ENCODE measurements at regions not wholly inside any gene's neighbourhood (a gene's known extent, or its start where the extent isn't known, plus 50 kb on each side); places are given as distances from the start of the nearest gene placed in this dataset.

DNA sequence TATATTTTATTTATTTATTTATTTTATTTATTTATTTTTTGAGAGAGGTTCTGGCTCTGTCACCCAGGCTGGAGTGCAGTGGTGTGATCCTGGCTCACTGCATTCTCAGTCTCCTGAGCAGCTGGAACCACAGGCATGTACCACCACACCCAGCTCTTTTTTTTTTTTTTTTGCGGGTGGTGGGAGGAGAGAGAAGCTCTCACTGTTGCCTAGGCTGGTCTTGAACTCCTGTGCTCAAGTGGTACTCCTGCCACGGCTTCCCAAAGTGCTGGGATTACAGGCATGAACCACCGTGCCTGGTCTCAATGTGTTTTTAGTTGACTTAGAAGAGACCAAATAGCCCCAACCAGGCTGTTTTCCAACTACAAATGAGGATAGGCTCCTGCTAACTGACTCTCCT, 80.7 kb downstream of the PDCL3 start:
- H3K27me3 ChIP-seq, result no peaks in the 10 kb centered on the region
- DNase-seq (ENCODE audit: low spot score), result no peak
- no peak overlapping the region for H3K4me3 ChIP-seq
- H3K4me1 ChIP-seq, result no peaks in the 10 kb centered on the region
- peaks cover 0 to 8% of the 10 kb centered on the region in 2 donors for H3K9me3 ChIP-seq
- TF ChIP-seq, protein P1, sequence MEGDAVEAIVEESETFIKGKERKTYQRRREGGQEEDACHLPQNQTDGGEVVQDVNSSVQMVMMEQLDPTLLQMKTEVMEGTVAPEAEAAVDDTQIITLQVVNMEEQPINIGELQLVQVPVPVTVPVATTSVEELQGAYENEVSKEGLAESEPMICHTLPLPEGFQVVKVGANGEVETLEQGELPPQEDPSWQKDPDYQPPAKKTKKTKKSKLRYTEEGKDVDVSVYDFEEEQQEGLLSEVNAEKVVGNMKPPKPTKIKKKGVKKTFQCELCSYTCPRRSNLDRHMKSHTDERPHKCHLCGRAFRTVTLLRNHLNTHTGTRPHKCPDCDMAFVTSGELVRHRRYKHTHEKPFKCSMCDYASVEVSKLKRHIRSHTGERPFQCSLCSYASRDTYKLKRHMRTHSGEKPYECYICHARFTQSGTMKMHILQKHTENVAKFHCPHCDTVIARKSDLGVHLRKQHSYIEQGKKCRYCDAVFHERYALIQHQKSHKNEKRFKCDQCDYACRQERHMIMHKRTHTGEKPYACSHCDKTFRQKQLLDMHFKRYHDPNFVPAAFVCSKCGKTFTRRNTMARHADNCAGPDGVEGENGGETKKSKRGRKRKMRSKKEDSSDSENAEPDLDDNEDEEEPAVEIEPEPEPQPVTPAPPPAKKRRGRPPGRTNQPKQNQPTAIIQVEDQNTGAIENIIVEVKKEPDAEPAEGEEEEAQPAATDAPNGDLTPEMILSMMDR (IDR thresholded peaks at IDR 0.05), result no peak
- H3K36me3 ChIP-seq, result no peaks in the 10 kb centered on the region
- H3K27ac ChIP-seq, result no peak overlapping the region

DNA sequence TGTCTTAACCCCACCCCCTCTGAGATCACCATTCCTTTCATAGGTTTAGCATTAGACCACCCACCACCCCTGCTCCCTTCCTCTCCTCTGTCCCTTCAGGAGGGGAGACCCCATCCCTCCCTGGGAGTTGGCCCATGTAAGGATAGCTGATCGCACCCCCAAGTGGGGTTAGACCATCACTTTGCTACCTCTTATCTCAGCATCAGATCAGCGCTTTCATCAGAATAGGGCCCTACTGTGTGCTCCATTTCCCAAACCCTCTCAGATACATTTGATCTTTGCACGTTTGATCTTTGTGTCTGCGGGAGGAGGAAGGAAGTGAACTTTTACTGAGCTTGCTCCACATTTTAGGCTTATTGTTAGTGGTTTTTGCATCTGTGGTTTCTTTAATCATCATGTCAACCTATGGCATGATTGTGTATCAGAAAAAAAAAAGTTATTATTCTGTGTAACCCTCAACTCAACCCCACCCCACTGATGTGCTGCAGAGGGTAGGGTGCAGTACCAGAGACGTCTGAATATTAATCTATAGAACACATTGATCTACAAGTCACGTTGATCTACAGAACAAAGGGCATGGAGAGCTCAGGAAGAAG, 81.2 kb downstream of the PDCL3 start:
- Histone ChIP-seq H3K36me3 (no peaks in the 10 kb centered on the region), H3K4me1 (no peaks in the 10 kb centered on the region), H3K27me3 (no peaks in the 10 kb centered on the region), H3K27ac (no peak overlapping the region), H3K9me3 (peaks cover 0 to 12% of the 10 kb centered on the region in 2 donors), H3K4me3 (no peak overlapping the region)
- TF ChIP-seq, protein P1 (IDR thresholded peaks at IDR 0.05), result no peak
- DNase-seq (ENCODE audit: low spot score), result no peak

DNA sequence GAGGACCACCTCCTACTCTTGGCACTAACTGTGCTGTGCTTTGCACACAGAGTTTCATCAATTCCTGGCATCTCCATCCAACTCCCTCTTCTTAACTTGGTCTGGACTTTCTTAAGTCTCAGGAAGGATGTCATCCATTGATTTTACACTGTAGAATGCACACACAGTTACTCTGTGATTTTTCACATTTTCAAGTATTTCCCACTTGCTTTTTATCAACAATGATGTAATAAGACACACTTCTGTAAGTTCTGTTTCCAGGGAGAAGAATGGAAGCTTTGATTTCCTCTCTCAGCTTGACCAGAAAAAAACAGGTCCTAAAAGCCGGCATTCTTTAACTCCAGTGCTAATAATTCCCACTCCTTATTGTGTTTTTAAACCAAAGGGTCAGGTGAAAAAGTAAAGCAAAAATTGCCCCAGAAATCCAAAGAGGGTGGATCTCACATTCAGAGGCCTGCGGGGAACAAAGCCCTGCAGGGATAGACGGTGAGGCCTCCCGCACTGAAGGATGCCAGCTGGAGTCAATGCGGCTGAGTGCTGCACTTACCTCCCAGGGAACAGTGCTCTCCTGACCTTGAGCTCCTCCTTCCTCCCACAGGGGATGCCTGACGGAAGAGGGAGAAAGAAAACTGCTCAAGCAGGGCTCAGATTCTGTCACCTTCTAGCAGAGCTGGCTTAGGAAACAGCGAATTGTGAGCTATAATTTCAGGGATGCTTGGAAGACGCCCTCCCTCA, 83.1 kb downstream of the PDCL3 start:
- Histone ChIP-seq H3K27me3 (no peaks in the 10 kb centered on the region), H3K4me1 (no peaks in the 10 kb centered on the region), H3K9me3 (peaks cover 0 to 12% of the 10 kb centered on the region in 2 donors), H3K36me3 (no peaks in the 10 kb centered on the region), H3K4me3 (no peak overlapping the region), H3K27ac (no peak overlapping the region)
- TF ChIP-seq, protein P1 (IDR thresholded peaks at IDR 0.05), result no peak
- DNase-seq (ENCODE audit: low spot score), result no peak

DNA sequence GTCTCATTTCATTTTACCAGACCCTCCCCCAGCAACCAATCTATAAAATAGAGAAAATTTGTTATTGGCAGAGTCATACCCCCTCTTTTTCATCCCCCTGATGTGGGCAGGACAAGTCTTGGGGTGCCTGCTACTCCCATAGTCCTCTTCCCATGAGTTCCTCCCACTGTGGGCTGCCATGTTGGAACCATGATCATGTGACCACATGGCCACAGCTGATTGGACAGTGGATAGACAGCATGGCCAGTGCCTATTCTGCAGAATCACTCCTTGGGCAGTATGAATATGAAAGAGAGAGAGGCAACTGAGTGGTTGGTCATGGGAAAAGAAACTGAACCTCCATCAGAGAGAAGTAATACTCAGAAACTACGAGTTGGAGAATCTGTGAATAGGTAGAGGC, 84.9 kb downstream of the PDCL3 start:
- no peaks in the 10 kb centered on the region for H3K27me3 ChIP-seq
- H3K27ac ChIP-seq, result no peak overlapping the region
- no peaks in the 10 kb centered on the region for H3K4me1 ChIP-seq
- TF ChIP-seq, protein P1 (IDR thresholded peaks at IDR 0.05), result no peak
- no peak for DNase-seq (ENCODE audit: low spot score)
- no peaks in the 10 kb centered on the region for H3K36me3 ChIP-seq
- peaks cover 0 to 12% of the 10 kb centered on the region in 2 donors for H3K9me3 ChIP-seq
- no peak overlapping the region for H3K4me3 ChIP-seq

DNA sequence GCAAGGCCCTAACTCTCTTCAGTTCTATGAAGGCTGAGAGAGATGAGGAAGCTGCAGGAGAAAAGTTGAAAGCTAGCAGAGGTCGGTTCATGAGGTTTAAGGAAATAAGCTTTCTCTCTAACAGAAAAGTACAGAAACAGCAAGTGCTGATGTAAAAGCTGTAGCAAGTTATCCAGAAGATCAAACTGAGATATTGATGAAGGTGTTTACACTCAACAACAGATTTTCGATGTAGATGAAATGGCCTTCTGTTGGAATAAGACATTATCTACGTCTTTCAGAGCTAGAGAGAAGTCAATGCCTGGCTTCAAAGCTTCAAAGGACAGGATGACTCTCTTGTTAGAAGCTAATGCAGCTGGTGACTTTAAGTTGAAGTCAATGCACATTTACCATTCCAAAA, 87.4 kb downstream of the PDCL3 start:
- H3K4me1 ChIP-seq, result no peaks in the 10 kb centered on the region
- DNase-seq (ENCODE audit: low spot score), result no peak
- H3K27me3 ChIP-seq, result no peaks in the 10 kb centered on the region
- H3K4me3 ChIP-seq, result no peak overlapping the region
- TF ChIP-seq, protein P1 (IDR thresholded peaks at IDR 0.05), result no peak
- peaks cover 0 to 12% of the 10 kb centered on the region in 2 donors for H3K9me3 ChIP-seq
- no peaks in the 10 kb centered on the region for H3K36me3 ChIP-seq
- no peak overlapping the region for H3K27ac ChIP-seq

Measured in right atrium auricular region (tissue), 2 donors.